Liver (tissue), 3 donors: ENCODE measurements at regions not wholly inside any gene's neighbourhood (a gene's known extent, or its start where the extent isn't known, plus 50 kb on each side); places are given as distances from the start of the nearest gene placed in this dataset.

Source experiments
- ATF3 ChIP-seq: IDR thresholded peaks from 2 replicates; pipeline ENCODE4 v1.6.1; 2016; ENCODE audit warnings: antibody characterized with exemption
- EGR1 ChIP-seq, 2 donors: IDR thresholded peaks; 2 replicates each; pipeline ENCODE4 v1.6.1; 2016 to 2018; ENCODE audit warnings: antibody characterized with exemption in 2 of 2, low read depth in 2 of 2
- FOXA1 ChIP-seq: IDR thresholded peaks from 2 replicates; pipeline ENCODE4 v1.6.1; 2016; ENCODE audit warnings: antibody characterized with exemption
- GABPA ChIP-seq, 2 donors: IDR thresholded peaks in 1 of 2; conservative IDR thresholded peaks in 1 of 2; 2 replicates each; pipeline ENCODE4 v1.6.1; 2016; ENCODE audit warnings: antibody characterized with exemption in 2 of 2, mild to moderate bottlenecking in 1 of 2, moderate library complexity in 1 of 2
- JUND ChIP-seq, 2 donors: IDR thresholded peaks; 2 replicates each; pipeline ENCODE4 v1.6.1; 2016; ENCODE audit warnings: antibody characterized with exemption in 2 of 2
- MAX ChIP-seq: IDR thresholded peaks from 2 replicates; pipeline ENCODE4 v1.6.1; 2016; ENCODE audit warnings: antibody characterized with exemption
- RAD21 ChIP-seq, 2 donors: IDR thresholded peaks; 2 replicates each; pipeline ENCODE4 v1.6.1; 2016; ENCODE audit warnings: antibody characterized with exemption in 2 of 2, mild to moderate bottlenecking in 2 of 2
- REST ChIP-seq: IDR thresholded peaks from 2 replicates; pipeline ENCODE4 v1.6.1; 2016; ENCODE audit warnings: antibody characterized with exemption, mild to moderate bottlenecking
- SP1 ChIP-seq: IDR thresholded peaks from 2 replicates; pipeline ENCODE4 v1.6.1; 2018; ENCODE audit warnings: antibody characterized with exemption, mild to moderate bottlenecking
- TAF1 ChIP-seq: conservative IDR thresholded peaks from 2 replicates; pipeline ENCODE4 v1.6.1; 2016; ENCODE audit warnings: antibody characterized with exemption, mild to moderate bottlenecking
- YY1 ChIP-seq: IDR thresholded peaks from 2 replicates; pipeline ENCODE4 v1.6.1; 2016; ENCODE audit warnings: antibody characterized with exemption, mild to moderate bottlenecking
- TF ChIP-seq, protein P1 (sequence below): fragments of 150-350 bp; IDR thresholded peaks from 2 replicates; pipeline ENCODE4 v1.5.1; 2017; ENCODE audit warnings: improper control_type of control experiment, low read depth, low read length; ENCODE audit not compliant: missing input control
- donor health status: healthy.
- donor health status: healthy.

DNA sequence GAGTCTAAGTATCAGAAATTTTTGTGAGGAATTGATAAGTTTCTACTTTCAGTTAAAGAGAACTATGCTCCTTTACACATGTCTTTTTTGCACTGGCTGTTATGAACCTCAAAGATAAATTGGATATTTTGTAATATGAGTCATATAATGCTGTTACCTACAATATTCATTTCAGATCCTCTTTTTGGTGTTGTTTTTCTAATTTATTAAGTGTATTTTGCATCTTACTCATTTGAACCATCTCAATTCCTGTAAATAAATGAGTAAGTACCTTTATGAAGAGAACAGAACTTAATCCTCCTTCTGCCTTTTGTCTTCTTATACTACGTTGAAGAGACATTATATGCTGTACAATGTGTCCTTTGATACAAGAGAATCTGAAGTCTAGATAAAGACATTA lies 74.4 kb downstream of the ZIC1 start:
- TF ChIP-seq, protein P1, sequence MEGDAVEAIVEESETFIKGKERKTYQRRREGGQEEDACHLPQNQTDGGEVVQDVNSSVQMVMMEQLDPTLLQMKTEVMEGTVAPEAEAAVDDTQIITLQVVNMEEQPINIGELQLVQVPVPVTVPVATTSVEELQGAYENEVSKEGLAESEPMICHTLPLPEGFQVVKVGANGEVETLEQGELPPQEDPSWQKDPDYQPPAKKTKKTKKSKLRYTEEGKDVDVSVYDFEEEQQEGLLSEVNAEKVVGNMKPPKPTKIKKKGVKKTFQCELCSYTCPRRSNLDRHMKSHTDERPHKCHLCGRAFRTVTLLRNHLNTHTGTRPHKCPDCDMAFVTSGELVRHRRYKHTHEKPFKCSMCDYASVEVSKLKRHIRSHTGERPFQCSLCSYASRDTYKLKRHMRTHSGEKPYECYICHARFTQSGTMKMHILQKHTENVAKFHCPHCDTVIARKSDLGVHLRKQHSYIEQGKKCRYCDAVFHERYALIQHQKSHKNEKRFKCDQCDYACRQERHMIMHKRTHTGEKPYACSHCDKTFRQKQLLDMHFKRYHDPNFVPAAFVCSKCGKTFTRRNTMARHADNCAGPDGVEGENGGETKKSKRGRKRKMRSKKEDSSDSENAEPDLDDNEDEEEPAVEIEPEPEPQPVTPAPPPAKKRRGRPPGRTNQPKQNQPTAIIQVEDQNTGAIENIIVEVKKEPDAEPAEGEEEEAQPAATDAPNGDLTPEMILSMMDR: no peak
- TF ChIP-seq RAD21 (IDR thresholded peaks at IDR 0.05) (no peak), REST (no peak), TAF1 (no peak), ATF3 (no peak), GABPA (IDR thresholded peaks at IDR 0.05 in 1 of 2, conservative IDR thresholded peaks at IDR 0.05 in 1 of 2) (no peak), JUND (IDR thresholded peaks at IDR 0.05) (no peak), YY1 (no peak), MAX (no peak), SP1 (no peak), FOXA1 (no peak), EGR1 (IDR thresholded peaks at IDR 0.05; ENCODE audit: low read depth in 2 of 2) (no peak)
